ENCODE measurements at regions not wholly inside any gene's neighbourhood (a gene's known extent, or its start where the extent isn't known, plus 50 kb on each side); places are given as distances from the start of the nearest gene placed in this dataset.

DNA sequence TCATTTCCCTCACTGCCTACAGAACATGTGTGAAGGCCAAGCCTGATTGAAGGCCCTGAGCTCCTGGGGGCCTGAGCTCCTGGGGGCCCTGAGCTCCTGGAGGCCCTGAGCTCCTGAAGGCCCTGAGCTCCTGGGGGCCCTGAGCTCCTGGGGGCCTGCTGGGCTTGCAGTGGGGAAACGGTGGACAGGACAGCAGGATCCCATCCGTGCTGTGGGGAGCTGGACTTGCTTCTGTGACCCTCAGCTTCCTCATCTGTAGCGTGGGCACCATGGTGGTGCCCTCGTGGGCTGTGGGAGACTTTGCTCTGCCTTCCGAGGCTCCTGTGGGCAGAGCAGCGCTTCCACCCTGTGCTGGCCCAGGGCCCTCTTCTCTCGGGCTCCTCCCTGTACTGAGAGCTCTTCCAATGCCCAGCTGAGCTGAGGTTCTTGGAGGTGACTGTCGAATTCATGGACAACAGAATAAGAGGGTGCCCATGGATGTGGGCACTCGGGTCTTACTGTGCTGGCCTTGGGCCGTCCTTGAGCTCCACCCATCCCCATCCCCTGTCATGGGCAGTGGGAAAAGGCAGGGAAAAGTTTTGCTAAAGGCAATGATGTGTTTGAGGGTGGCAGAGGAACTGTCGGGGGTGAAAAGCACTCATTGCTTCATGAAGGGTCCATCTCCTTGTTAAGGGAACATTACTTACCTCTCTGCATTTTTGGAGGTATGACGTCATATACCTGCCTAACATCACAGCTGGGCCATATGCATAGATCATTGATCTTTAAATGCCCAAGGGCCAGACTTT, 786.7 kb downstream of the TBC1D22A start:
- Histone ChIP-seq H3K4me3 (replicated peaks in 1 of 2; ENCODE audit: low read depth in 1 of 2, low read length in 2 of 2) (no peak overlapping the region), H2AFZ (ENCODE audit: low read depth, low read length, poor library complexity, severe bottlenecking) (no peak overlapping the region), H3K27me3 (ENCODE audit: insufficient read depth, low read length) (peaks cover 11% of the 10 kb centered on the region; the same call in 1 of the 2 replicates), H4K20me1 (ENCODE audit: insufficient read depth) (no peaks in the 10 kb centered on the region), H3K9me2 (ENCODE audit: insufficient read depth) (no peaks in the 10 kb centered on the region), H3K9ac (ENCODE audit: low read length) (no peak overlapping the region), H3K9me3 (ENCODE audit: control insufficient read depth in 1 of 2, insufficient read depth in 1 of 2, low read depth in 1 of 2, low read length in 2 of 2) (no peaks in the 10 kb centered on the region), H3K36me3 (ENCODE audit: control insufficient read depth in 1 of 2, insufficient read depth in 2 of 2, low read length in 2 of 2) (no peaks in the 10 kb centered on the region), H3K27ac (ENCODE audit: low read depth, low read length) (no peak overlapping the region), H3K4me1 (ENCODE audit: control insufficient read depth in 1 of 2, insufficient read depth in 2 of 2, low read length in 2 of 2) (no peaks in the 10 kb centered on the region), H3K4me2 (ENCODE audit: low read length) (no peak overlapping the region), H3K79me2 (ENCODE audit: insufficient read depth, low read length) (no peaks in the 10 kb centered on the region)
- POLR2A ChIA-PET, result no interaction called here
- intact Hi-C loops (cut with micrococcal nuclease), result no loop called here
- ATAC-seq, result no peak
- no TSS peak for BruUV-seq (replicated peaks)
- RAD21 ChIA-PET (ENCODE audit: low non-redundant PET in 1 of 2, low total read pairs in 2 of 2, uncharacterized antibody in 2 of 2, unreplicated experiment in 2 of 2), result no interaction called here
- TF ChIP-seq, protein P1, sequence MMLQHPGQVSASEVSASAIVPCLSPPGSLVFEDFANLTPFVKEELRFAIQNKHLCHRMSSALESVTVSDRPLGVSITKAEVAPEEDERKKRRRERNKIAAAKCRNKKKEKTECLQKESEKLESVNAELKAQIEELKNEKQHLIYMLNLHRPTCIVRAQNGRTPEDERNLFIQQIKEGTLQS (IDR thresholded peaks at IDR 0.05), result no peak
- TF ChIP-seq SP1 (IDR thresholded peaks at IDR 0.05; ENCODE audit: low read depth) (no peak), YY1 (IDR thresholded peaks at IDR 0.05; ENCODE audit: extremely low read depth, insufficient replicate concordance, low read depth, low read length) (no peak), FOSL1 (IDR thresholded peaks at IDR 0.05; ENCODE audit: low read depth) (no peak), TCF7L2 (IDR thresholded peaks at IDR 0.05; ENCODE audit: borderline replicate concordance, extremely low read depth, insufficient read depth, insufficient read length) (no peak), EZH2phosphoT487 (IDR thresholded peaks at IDR 0.05; ENCODE audit: borderline replicate concordance) (no peak)
- TF ChIP-seq, protein P2, sequence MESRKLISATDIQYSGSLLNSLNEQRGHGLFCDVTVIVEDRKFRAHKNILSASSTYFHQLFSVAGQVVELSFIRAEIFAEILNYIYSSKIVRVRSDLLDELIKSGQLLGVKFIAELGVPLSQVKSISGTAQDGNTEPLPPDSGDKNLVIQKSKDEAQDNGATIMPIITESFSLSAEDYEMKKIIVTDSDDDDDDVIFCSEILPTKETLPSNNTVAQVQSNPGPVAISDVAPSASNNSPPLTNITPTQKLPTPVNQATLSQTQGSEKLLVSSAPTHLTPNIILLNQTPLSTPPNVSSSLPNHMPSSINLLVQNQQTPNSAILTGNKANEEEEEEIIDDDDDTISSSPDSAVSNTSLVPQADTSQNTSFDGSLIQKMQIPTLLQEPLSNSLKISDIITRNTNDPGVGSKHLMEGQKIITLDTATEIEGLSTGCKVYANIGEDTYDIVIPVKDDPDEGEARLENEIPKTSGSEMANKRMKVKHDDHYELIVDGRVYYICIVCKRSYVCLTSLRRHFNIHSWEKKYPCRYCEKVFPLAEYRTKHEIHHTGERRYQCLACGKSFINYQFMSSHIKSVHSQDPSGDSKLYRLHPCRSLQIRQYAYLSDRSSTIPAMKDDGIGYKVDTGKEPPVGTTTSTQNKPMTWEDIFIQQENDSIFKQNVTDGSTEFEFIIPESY (IDR thresholded peaks at IDR 0.05; ENCODE audit: extremely low read depth, insufficient replicate concordance, low read length), result no peak
- no peak for DNase-seq (ENCODE audit: low read depth, low spot score)
- CTCF ChIA-PET, result no interaction called here
